ENCODE measurements at regions not wholly inside any gene's neighbourhood (a gene's known extent, or its start where the extent isn't known, plus 50 kb on each side); places are given as distances from the start of the nearest gene placed in this dataset.

DNA sequence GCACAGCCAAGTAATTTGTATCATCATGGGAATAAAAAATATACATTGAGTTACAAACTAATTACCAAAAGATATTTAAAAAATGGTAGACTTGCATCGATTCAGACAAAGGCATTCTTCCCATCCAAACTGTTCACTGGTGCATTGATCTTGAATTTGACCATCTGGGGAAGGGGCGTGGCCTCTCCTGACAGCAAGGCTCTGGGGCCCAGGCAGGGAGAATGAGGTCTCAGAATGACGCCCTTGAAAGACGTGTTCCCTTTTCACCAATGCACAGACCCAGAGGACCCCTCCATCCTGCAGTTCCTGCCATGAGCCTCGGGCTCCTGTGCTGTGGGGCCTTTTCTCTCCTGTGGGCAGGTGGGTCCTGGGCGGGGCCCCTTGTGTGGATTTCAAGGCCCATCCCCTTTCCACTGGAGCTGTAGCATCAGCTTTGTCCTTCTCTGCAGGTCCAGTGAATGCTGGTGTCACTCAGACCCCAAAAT, 91.1 kb upstream of the PRSS58 start:
- H3K4me3 ChIP-seq (ENCODE audit: low read depth, low read length) = no peak overlapping the region
- TF ChIP-seq, protein P1, sequence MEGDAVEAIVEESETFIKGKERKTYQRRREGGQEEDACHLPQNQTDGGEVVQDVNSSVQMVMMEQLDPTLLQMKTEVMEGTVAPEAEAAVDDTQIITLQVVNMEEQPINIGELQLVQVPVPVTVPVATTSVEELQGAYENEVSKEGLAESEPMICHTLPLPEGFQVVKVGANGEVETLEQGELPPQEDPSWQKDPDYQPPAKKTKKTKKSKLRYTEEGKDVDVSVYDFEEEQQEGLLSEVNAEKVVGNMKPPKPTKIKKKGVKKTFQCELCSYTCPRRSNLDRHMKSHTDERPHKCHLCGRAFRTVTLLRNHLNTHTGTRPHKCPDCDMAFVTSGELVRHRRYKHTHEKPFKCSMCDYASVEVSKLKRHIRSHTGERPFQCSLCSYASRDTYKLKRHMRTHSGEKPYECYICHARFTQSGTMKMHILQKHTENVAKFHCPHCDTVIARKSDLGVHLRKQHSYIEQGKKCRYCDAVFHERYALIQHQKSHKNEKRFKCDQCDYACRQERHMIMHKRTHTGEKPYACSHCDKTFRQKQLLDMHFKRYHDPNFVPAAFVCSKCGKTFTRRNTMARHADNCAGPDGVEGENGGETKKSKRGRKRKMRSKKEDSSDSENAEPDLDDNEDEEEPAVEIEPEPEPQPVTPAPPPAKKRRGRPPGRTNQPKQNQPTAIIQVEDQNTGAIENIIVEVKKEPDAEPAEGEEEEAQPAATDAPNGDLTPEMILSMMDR (conservative IDR thresholded peaks at IDR 0.05; ENCODE audit: low read depth, low read length) = no peak
- DNase-seq (ENCODE audit: low read depth) = no peak

DNA sequence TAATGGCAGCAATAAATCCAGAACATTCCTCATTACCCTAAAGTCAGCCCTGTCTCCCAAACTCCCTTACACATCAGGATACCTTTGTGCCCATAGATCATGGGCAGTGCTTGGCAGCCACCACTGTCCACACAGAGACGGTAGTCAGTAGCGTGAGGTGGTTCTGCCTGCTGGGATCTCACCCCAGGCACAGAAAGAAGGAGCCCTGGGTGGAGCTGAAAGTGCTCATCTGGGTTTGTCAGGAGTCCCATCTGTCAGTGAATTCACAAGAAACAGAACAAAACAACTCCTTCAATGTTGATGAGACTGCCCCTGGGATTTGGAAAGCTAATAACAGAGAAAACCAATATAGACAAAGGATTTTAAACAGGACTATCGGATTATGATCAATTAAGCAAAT, 90.2 kb upstream of the PRSS58 start:
- DNase-seq (ENCODE audit: low read depth) = no peak
- TF ChIP-seq, protein P1 (conservative IDR thresholded peaks at IDR 0.05; ENCODE audit: low read depth, low read length) = no peak
- H3K4me3 ChIP-seq (ENCODE audit: low read depth, low read length) = no peak overlapping the region

DNA sequence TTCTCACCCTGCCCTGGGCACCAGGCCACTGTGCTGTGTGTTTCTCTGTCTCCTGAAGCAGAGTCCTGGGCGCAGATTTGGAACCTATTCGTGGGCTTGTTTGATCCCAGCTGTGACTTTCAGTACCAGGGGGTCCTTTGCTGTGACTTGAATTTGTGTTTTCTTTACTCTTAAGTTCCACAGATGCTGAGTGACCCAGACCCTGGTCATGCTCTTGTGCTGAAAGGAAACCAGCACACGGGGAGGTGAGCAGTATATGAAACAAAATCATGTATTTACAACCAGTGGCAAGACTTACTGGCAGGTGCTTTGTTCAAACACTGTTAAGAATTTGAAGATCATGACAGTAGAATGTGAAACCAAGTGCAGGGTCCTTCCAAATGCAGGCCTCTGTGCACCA, 89.2 kb upstream of the PRSS58 start:
- TF ChIP-seq, protein P1 (conservative IDR thresholded peaks at IDR 0.05; ENCODE audit: low read depth, low read length) = no peak
- no peak for DNase-seq (ENCODE audit: low read depth)
- no peak overlapping the region for H3K4me3 ChIP-seq (ENCODE audit: low read depth, low read length)

DNA sequence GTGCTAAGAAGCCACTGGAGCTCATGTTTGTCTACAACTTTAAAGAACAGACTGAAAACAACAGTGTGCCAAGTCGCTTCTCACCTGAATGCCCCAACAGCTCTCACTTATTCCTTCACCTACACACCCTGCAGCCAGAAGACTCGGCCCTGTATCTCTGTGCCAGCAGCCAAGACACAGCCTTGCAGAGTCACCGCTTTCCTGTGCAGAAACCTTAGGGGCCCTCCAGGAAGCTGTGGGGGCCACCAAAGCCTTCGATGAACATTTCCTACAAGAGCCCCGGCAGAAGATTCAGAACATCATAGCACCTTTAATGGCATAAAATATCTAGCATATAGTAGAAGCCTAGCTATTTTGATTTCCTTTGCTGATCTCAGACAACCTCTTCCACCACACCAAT, 88.0 kb upstream of the PRSS58 start:
- no peak overlapping the region for H3K4me3 ChIP-seq (ENCODE audit: low read depth, low read length)
- TF ChIP-seq, protein P1 (conservative IDR thresholded peaks at IDR 0.05; ENCODE audit: low read depth, low read length) = no peak
- no peak for DNase-seq (ENCODE audit: low read depth)

DNA sequence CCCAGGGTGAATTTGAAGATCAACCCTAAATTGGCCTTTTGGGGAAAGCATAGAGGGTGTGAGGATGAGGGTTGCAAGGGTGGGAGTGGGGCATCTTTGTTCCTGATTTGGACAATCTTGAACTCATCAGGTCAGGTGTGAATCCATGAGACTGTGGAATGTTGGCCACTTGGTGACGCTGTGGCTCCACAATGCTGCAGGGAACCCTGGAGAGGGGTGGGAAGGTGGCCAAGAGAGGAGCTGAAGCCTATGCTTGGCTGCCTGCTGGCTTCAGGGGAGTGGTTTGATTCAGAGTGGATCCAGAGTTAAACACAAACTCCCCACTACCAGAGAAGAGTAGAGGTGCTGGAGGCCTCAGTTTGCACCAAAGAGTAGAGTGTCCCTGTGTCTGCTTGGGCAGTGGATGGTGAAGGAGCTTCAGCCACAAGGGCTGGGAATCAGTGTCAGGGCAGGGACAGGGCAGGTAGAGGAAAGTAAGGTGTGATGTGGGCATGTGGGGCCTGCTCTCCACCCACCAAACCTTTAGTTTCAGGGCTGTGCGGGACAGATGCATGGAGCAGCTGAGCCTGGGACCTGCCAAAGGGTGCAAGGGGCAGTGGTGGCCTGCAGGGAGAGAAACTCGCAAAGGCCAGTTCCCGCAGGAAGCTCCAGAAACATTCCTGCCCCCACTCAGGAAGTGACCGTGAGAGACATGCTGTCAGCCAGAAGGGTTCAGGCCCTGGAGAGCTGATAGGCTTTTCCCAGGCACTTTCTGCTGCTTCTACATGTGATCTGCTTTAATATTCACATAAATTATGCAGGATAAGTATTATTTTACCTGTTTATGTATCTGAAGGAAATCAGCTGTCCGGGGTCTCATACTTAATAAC, 81.0 kb upstream of the PRSS58 start:
- no peak overlapping the region for H3K4me3 ChIP-seq (ENCODE audit: low read depth, low read length)
- TF ChIP-seq, protein P1 (conservative IDR thresholded peaks at IDR 0.05; ENCODE audit: low read depth, low read length) = peak; percentile 91
- no peak for DNase-seq (ENCODE audit: low read depth)

DNA sequence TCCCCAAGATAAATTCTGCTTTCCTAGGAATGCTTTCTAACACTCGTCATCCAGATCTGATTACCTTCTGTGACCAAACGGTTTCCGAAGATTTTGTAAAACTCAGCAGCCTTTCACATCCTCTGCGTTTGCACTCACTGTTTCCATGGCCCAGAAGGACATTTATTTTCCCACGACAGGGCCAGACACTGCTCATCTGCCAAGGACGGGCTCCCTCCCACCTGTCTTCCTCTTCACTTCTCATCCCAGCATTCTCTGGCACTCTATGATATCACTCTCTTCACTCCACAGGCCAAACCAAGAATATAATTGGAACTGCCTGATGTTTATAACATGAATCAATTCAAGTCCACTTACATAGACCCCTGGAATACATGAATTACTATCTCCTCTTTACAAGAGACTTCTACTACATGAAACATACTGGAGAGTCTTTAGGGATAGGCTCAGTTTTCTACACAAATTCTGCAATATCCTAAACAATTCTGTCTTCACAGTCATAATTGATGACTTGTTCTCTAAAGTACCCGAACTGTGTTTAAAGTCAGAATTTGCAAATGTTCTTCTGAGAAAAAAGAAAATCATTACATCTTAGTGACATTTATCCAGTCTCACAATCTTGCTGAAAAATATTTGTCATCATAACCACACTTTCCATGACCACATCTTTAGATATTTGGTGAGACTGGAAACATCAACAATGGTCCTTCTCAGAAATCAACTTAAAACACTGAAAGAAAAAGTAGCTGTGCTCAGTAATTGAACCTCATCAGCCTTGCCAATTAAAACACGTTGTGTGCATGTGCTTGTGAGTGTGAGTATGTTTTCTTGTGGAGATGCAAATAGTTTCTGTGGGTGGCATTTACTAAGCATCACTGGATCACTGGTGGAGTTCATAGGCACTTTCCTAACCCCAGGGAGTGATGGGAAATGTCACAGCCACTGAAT, 79.5 kb upstream of the PRSS58 start:
- TF ChIP-seq, protein P1 (conservative IDR thresholded peaks at IDR 0.05; ENCODE audit: low read depth, low read length) = no peak
- H3K4me3 ChIP-seq (ENCODE audit: low read depth, low read length) = no peak overlapping the region
- DNase-seq (ENCODE audit: low read depth) = no peak
